Spleen (tissue), 7 donors: ENCODE measurements at regions not wholly inside any gene's neighbourhood (a gene's known extent, or its start where the extent isn't known, plus 50 kb on each side); places are given as distances from the start of the nearest gene placed in this dataset.
"Not testable (repeated sequence)": the region's sequence is repeated elsewhere in the genome, so short reads cannot be mapped to it uniquely, and the experiment has no call there.

Experiments used
- CTCF ChIP-seq, 11 experiments: fragments of 200-600 bp in 7 of 11; fragments of 450-650 bp in 4 of 11; sonication (generic) in 4 of 11; IDR thresholded peaks in 8 of 11; conservative IDR thresholded peaks in 3 of 11; 1 replicate in 7 of 11; 2 replicates in 4 of 11; pipeline versions ENCODE4 v1.4.0 to v1.8.0; 2016 to 2021; ENCODE audit warnings: antibody characterized with exemption in 11 of 11, inconsistent platforms in 4 of 11, mild to moderate bottlenecking in 1 of 11
- POLR2A ChIP-seq, 3 donors: fragments of 450-650 bp; IDR thresholded peaks; one replicate each; pipeline ENCODE4 v1.5.1; 2017; ENCODE audit warnings: antibody characterized with exemption in 3 of 3, mild to moderate bottlenecking in 1 of 3
- POLR2AphosphoS5 ChIP-seq, 3 donors: sonication (generic); formaldehyde crosslinking; IDR thresholded peaks; one replicate each; pipeline ENCODE4 v1.5.1; 2017; ENCODE audit warnings: antibody characterized with exemption in 3 of 3
- donor health status: DM: no; HTN: no; CAD: no; lungs with moderate emphysema.
- donor health status: DM: no; HTN: no; CAD: no.
- donor health status: DM: no; HTN: no; CAD: no.

GRCh38 chr7:127451258-127451657 lies 58.8 kb upstream of the ZNF800 start:
- not testable (repeated sequence) for TF ChIP-seq POLR2A (IDR thresholded peaks at IDR 0.05); POLR2AphosphoS5 (IDR thresholded peaks at IDR 0.05); CTCF (IDR thresholded peaks at IDR 0.05 in 8 of 11, conservative IDR thresholded peaks at IDR 0.05 in 3 of 11)
